K562 (cell line): ENCODE measurements at regions not wholly inside any gene's neighbourhood (a gene's known extent, or its start where the extent isn't known, plus 50 kb on each side); places are given as distances from the start of the nearest gene placed in this dataset.

Experiments used
- CTBP1 ChIP-seq: fragments of 450-650 bp; IDR thresholded peaks from 2 replicates; pipeline ENCODE4 v1.6.1; 2016; ENCODE audit warnings: borderline replicate concordance
- CUX1 ChIP-seq: fragments of 200-800 bp; sonication (Bioruptor generic); IDR thresholded peaks from 2 replicates; pipeline ENCODE4 v1.6.1; 2016; ENCODE audit warnings: missing genetic modification characterization, missing compliant biosample characterization
- FOXP1 ChIP-seq: sonication (generic); formaldehyde crosslinking; IDR thresholded peaks from 2 replicates; pipeline ENCODE4 v1.8.0; 2022; ENCODE audit warnings: mild to moderate bottlenecking, missing genetic modification reagents
- PBX2 ChIP-seq, 2 experiments: IDR thresholded peaks in 1 of 2; conservative IDR thresholded peaks in 1 of 2; 2 replicates each; pipeline ENCODE4 v1.6.1; 2016; ENCODE audit warnings: low read depth in 2 of 2, mild to moderate bottlenecking in 1 of 2, missing compliant biosample characterization in 1 of 2, missing genetic modification characterization in 1 of 2, moderate library complexity in 1 of 2
- POLR3G ChIP-seq: IDR thresholded peaks from 2 replicates; pipeline ENCODE4 v1.6.1; 2011; ENCODE audit not compliant: insufficient read length, insufficient replicate concordance; ENCODE audit errors: extremely low read depth
- STAT6 ChIP-seq: sonication (generic); formaldehyde crosslinking; IDR thresholded peaks from 2 replicates; pipeline ENCODE4 v1.8.1; 2023; ENCODE audit warnings: mild to moderate bottlenecking, missing genetic modification reagents
- ZC3H11A ChIP-seq: IDR thresholded peaks from 2 replicates; pipeline ENCODE4 v1.6.1; 2012; ENCODE audit warnings: low read depth, low read length, improper control_type of control experiment
- ZNF431 ChIP-seq: sonication (generic); formaldehyde crosslinking; IDR thresholded peaks from 2 replicates; pipeline ENCODE4 v1.8.0; 2022; ENCODE audit warnings: mild to moderate bottlenecking, missing genetic modification reagents

GRCh38 chr11:90512846-90513245, 290.0 kb upstream of the CHORDC1 start (continued):
- TF ChIP-seq POLR3G = no peak
- no peak for TF ChIP-seq CUX1 (CRISPR knock-in tag)
- TF ChIP-seq CTBP1 = no peak
- TF ChIP-seq FOXP1 (CRISPR knock-in tag) = no peak
- no peak for TF ChIP-seq ZNF431 (CRISPR knock-in tag)
- no peak for TF ChIP-seq PBX2 (CRISPR knock-in tag; IDR thresholded peaks at IDR 0.05; ENCODE audit: low read depth)
- TF ChIP-seq PBX2 (tag; conservative IDR thresholded peaks at IDR 0.05; ENCODE audit: low read depth) = no peak
- no peak for TF ChIP-seq ZC3H11A
- TF ChIP-seq STAT6 = no peak
